ENCODE measurements at regions not wholly inside any gene's neighbourhood (a gene's known extent, or its start where the extent isn't known, plus 50 kb on each side); places are given as distances from the start of the nearest gene placed in this dataset.

GRCh38 chr18:71784777-71785176 is 759.4 kb downstream of the CBLN2 start:
- no peak for DNase-seq (ENCODE audit: low read depth)

GRCh38 chr18:71760541-71760940 is 783.6 kb downstream of the CBLN2 start:
- DNase-seq (ENCODE audit: low read depth), result no peak

GRCh38 chr18:71754246-71754645 is 789.9 kb downstream of the CBLN2 start:
- no peak for DNase-seq (ENCODE audit: low read depth)

GRCh38 chr18:71743634-71744033 is 800.5 kb downstream of the CBLN2 start:
- DNase-seq (ENCODE audit: low read depth), result no peak

- DNase-seq (ENCODE audit: low read depth), result no peak
These were observed 814.5 kb downstream of the CBLN2 start for GRCh38 chr18:71729611-71730010.

GRCh38 chr18:71727909-71728308 is 816.2 kb downstream of the CBLN2 start:
- DNase-seq (ENCODE audit: low read depth), result no peak

GRCh38 chr18:71725256-71725655 is 818.9 kb downstream of the CBLN2 start:
- no peak for DNase-seq (ENCODE audit: low read depth)

- no peak for DNase-seq (ENCODE audit: low read depth)
These were observed 836.1 kb downstream of the CBLN2 start for GRCh38 chr18:71707985-71708500.

- DNase-seq (ENCODE audit: low read depth), result no peak
These were observed 836.7 kb downstream of the CBLN2 start for GRCh38 chr18:71707400-71707799.

- no peak for DNase-seq (ENCODE audit: low read depth)
These were observed 854.6 kb downstream of the CBLN2 start for GRCh38 chr18:71689416-71690160.

- DNase-seq (ENCODE audit: low read depth), result no peak
These were observed 861.6 kb downstream of the CBLN2 start for GRCh38 chr18:71682591-71682990.

- DNase-seq (ENCODE audit: low read depth), result no peak
These were observed 866.0 kb downstream of the CBLN2 start for GRCh38 chr18:71678144-71678543.

- DNase-seq (ENCODE audit: low read depth), result no peak
These were observed 870.2 kb downstream of the CBLN2 start for GRCh38 chr18:71673954-71674353.

GRCh38 chr18:71673498-71673897 is 870.6 kb downstream of the CBLN2 start:
- no peak for DNase-seq (ENCODE audit: low read depth)

GRCh38 chr18:71666481-71666880 is 877.7 kb downstream of the CBLN2 start:
- DNase-seq (ENCODE audit: low read depth), result no peak

GRCh38 chr18:71665131-71665530 is 879.0 kb downstream of the CBLN2 start:
- DNase-seq (ENCODE audit: low read depth), result no peak

GRCh38 chr18:71643822-71644221 is 900.3 kb downstream of the CBLN2 start:
- DNase-seq (ENCODE audit: low read depth), result no peak

GRCh38 chr18:71630696-71631095 is 913.4 kb downstream of the CBLN2 start:
- DNase-seq (ENCODE audit: low read depth), result no peak

- no peak for DNase-seq (ENCODE audit: low read depth)
These were observed 918.5 kb downstream of the CBLN2 start for GRCh38 chr18:71625556-71626090.

GRCh38 chr18:71598374-71598773 is 945.8 kb downstream of the CBLN2 start:
- DNase-seq (ENCODE audit: low read depth), result no peak

- no peak for DNase-seq (ENCODE audit: low read depth)
These were observed 946.9 kb downstream of the CBLN2 start for GRCh38 chr18:71597219-71597618.

GRCh38 chr18:71583252-71583651 is 960.9 kb downstream of the CBLN2 start:
- no peak for DNase-seq (ENCODE audit: low read depth)

GRCh38 chr18:71554686-71555085 is 989.5 kb downstream of the CBLN2 start:
- no peak for DNase-seq (ENCODE audit: low read depth)

Measured in myocyte (in vitro differentiated cells).